ENCODE measurements at regions not wholly inside any gene's neighbourhood (a gene's known extent, or its start where the extent isn't known, plus 50 kb on each side); places are given as distances from the start of the nearest gene placed in this dataset.

- DNase-seq (ENCODE audit: low read depth) = no peak
Measured at GRCh38 chr19:28505134-28505533, 707.8 kb downstream of the UQCRFS1 start.

GRCh38 chr19:28504727-28505126, 708.2 kb downstream of the UQCRFS1 start:
- no peak for DNase-seq (ENCODE audit: low read depth)

GRCh38 chr19:28504139-28504538, 708.8 kb downstream of the UQCRFS1 start:
- no peak for DNase-seq (ENCODE audit: low read depth)

- DNase-seq (ENCODE audit: low read depth) = no peak
Measured at GRCh38 chr19:28502879-28503734, 709.8 kb downstream of the UQCRFS1 start.

- no peak for DNase-seq (ENCODE audit: low read depth)
Measured at GRCh38 chr19:28501976-28502375, 711.0 kb downstream of the UQCRFS1 start.

GRCh38 chr19:28500982-28501630, 711.8 kb downstream of the UQCRFS1 start:
- no peak for DNase-seq (ENCODE audit: low read depth)

- DNase-seq (ENCODE audit: low read depth) = no peak
Measured at GRCh38 chr19:28500296-28500695, 712.7 kb downstream of the UQCRFS1 start.

- DNase-seq (ENCODE audit: low read depth) = no peak
Measured at GRCh38 chr19:28498404-28498976, 714.5 kb downstream of the UQCRFS1 start.

- DNase-seq (ENCODE audit: low read depth) = no peak
Measured at GRCh38 chr19:28497887-28498286, 715.1 kb downstream of the UQCRFS1 start.

GRCh38 chr19:28497137-28497536, 715.8 kb downstream of the UQCRFS1 start:
- DNase-seq (ENCODE audit: low read depth) = no peak

GRCh38 chr19:28495046-28495445, 717.9 kb downstream of the UQCRFS1 start:
- DNase-seq (ENCODE audit: low read depth) = no peak

GRCh38 chr19:28494461-28494860, 718.5 kb downstream of the UQCRFS1 start:
- DNase-seq (ENCODE audit: low read depth) = no peak

- no peak for DNase-seq (ENCODE audit: low read depth)
Measured at GRCh38 chr19:28493884-28494283, 719.1 kb downstream of the UQCRFS1 start.

GRCh38 chr19:28492621-28493020, 720.3 kb downstream of the UQCRFS1 start:
- no peak for DNase-seq (ENCODE audit: low read depth)

- no peak for DNase-seq (ENCODE audit: low read depth)
Measured at GRCh38 chr19:28492201-28492600, 720.8 kb downstream of the UQCRFS1 start.

GRCh38 chr19:28489776-28490175, 723.2 kb downstream of the UQCRFS1 start:
- DNase-seq (ENCODE audit: low read depth) = no peak

- DNase-seq (ENCODE audit: low read depth) = no peak
Measured at GRCh38 chr19:28489126-28489660, 723.8 kb downstream of the UQCRFS1 start.

GRCh38 chr19:28487999-28488398, 725.0 kb downstream of the UQCRFS1 start:
- no peak for DNase-seq (ENCODE audit: low read depth)

- no peak for DNase-seq (ENCODE audit: low read depth)
Measured at GRCh38 chr19:28486926-28487325, 726.0 kb downstream of the UQCRFS1 start.

- DNase-seq (ENCODE audit: low read depth) = no peak
Measured at GRCh38 chr19:28486473-28486872, 726.5 kb downstream of the UQCRFS1 start.

- no peak for DNase-seq (ENCODE audit: low read depth)
Measured at GRCh38 chr19:28485292-28485691, 727.7 kb downstream of the UQCRFS1 start.

- DNase-seq (ENCODE audit: low read depth) = no peak
Measured at GRCh38 chr19:28483197-28483596, 729.8 kb downstream of the UQCRFS1 start.

GRCh38 chr19:28482221-28482620, 730.7 kb downstream of the UQCRFS1 start:
- DNase-seq (ENCODE audit: low read depth) = no peak
